ENCODE measurements at regions not wholly inside any gene's neighbourhood (a gene's known extent, or its start where the extent isn't known, plus 50 kb on each side); places are given as distances from the start of the nearest gene placed in this dataset.
"Not testable (repeated sequence)": the region's sequence is repeated elsewhere in the genome, so short reads cannot be mapped to it uniquely, and the experiment has no call there.

GRCh38 chr11:112514011-112514740, 253.5 kb upstream of the PLET1 start:
- peak; percentile 84 for DNase-seq (ENCODE audit: low spot score)

DNA sequence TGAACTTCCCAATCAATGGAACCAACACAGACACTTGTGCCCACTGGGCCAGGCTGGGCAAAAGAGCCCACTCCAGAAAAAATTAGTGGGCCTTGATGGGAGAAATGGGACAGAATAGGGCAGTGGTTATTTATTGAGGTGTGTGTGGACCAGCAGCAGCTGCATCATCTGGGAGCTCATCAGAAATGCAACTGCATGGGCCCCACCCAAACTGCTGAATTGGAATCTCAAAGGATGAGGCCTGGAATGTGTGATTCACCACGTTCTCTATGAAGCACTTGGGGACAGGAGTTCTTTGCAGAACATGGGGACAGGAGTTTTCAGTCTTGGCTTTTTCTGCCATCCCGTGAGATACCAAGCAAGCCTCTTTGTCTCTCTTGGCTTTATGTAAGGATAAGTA, 255.6 kb upstream of the PLET1 start:
- no peak for DNase-seq (ENCODE audit: low spot score)

- no peak for DNase-seq (ENCODE audit: low spot score)
Observed at GRCh38 chr11:112516755-112517154, 256.1 kb upstream of the PLET1 start.

DNA sequence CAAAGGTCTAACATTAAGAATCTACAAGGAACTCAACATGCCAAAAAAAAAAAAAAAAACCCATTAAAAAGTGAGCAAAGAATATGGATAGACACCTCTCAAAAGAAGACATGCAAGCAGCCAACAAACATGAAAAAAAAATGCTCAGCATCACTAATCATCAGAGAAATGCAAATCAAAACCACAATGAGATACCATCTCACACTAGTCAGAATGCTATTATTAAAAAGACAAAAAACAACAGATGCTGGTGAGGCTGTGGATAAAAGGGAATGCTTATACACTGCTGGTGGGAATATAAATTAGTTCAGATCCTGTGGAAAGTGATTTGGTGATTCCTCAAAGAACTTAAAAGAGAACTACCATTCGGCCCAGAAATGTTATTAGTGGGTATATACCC, 257.7 kb upstream of the PLET1 start:
- DNase-seq (ENCODE audit: low spot score) = no peak

GRCh38 chr11:112519751-112520150, 259.1 kb upstream of the PLET1 start:
- no peak for DNase-seq (ENCODE audit: low spot score)

- DNase-seq (ENCODE audit: low spot score) = no peak
Observed at GRCh38 chr11:112520354-112520753, 259.7 kb upstream of the PLET1 start.

- no peak for DNase-seq (ENCODE audit: low spot score)
Observed at GRCh38 chr11:112522536-112522935, 261.9 kb upstream of the PLET1 start.

GRCh38 chr11:112523031-112523430, 262.4 kb upstream of the PLET1 start:
- no peak for DNase-seq (ENCODE audit: low spot score)

- peak; percentile 87 for DNase-seq (ENCODE audit: low spot score)
Observed at GRCh38 chr11:112523477-112523876, 262.8 kb upstream of the PLET1 start.

GRCh38 chr11:112523951-112524350, 263.3 kb upstream of the PLET1 start:
- peak; percentile 49 for DNase-seq (ENCODE audit: low spot score)

GRCh38 chr11:112524798-112525197, 264.1 kb upstream of the PLET1 start:
- peak; percentile 22 for DNase-seq (ENCODE audit: low spot score)

DNA sequence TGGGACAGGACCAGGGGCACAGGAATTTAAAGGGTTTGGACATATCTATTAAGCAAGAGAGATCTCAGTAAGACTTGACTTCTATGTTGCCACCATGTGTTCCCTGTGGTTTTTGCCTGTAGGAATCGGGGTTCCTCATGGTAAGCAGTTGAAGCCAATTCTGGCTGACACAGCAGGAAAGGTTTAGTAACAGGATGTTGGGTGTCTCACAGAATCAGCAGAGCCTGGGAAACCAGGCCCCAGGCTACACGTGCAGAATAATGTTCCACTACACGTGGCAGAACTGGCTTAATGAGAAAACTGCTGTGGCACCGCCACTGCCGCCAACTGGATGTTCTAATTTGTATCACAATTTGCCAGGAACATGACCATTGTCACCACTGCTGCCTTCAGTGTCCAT, 264.6 kb upstream of the PLET1 start:
- peak; percentile 37 for DNase-seq (ENCODE audit: low spot score)

GRCh38 chr11:112525844-112526590, 265.4 kb upstream of the PLET1 start:
- DNase-seq (ENCODE audit: low spot score) = no peak

- DNase-seq (ENCODE audit: low spot score) = no peak
Observed at GRCh38 chr11:112526699-112527416, 266.2 kb upstream of the PLET1 start.

DNA sequence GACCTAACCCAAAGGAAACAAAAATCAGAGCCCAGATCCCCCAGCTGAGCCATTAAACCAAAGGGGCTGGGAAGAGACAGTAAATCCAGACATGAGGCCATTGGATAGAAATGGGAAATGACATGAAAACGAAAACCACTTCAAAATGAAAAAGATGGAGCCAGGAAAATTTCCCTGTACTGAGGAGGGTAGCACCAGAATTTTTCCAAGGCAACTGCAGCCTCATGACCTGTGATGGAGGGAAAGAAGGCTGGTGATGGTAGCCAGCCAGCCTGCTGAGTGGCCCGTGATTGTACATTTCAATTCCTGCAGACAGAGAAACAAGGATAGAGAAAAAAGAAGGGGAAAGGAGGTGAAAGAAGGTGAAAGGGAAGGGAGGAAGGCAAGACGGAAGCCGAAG, 268.4 kb upstream of the PLET1 start:
- DNase-seq (ENCODE audit: low spot score) = no peak

- no peak for DNase-seq (ENCODE audit: low spot score)
Observed at GRCh38 chr11:112532506-112532905, 271.8 kb upstream of the PLET1 start.

GRCh38 chr11:112533682-112534081, 273.0 kb upstream of the PLET1 start:
- DNase-seq (ENCODE audit: low spot score) = no peak

GRCh38 chr11:112534208-112534607, 273.5 kb upstream of the PLET1 start:
- DNase-seq (ENCODE audit: low spot score) = no peak

DNA sequence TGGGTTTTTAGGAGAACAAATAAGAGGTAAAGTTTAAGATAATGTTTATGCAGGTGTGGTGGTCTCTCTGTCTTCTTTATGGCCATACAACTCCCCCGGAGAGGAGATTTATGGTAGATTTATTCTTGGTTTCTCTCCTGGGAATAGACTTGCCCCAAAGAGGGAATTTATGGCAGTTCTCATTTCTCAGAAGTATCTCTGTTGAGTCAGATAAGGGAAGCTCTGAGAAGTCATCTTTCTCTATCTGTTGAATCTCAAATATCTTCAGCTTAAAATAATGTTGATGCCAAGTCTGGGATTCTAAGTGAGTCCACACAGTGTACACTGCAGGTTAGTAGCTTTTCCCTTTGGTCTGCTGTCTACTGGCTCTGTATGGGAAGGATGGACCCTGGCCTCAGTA, 276.4 kb upstream of the PLET1 start:
- no peak for DNase-seq (ENCODE audit: low spot score)

- DNase-seq (ENCODE audit: low spot score) = no peak
Observed at GRCh38 chr11:112537846-112538330, 277.2 kb upstream of the PLET1 start.

DNA sequence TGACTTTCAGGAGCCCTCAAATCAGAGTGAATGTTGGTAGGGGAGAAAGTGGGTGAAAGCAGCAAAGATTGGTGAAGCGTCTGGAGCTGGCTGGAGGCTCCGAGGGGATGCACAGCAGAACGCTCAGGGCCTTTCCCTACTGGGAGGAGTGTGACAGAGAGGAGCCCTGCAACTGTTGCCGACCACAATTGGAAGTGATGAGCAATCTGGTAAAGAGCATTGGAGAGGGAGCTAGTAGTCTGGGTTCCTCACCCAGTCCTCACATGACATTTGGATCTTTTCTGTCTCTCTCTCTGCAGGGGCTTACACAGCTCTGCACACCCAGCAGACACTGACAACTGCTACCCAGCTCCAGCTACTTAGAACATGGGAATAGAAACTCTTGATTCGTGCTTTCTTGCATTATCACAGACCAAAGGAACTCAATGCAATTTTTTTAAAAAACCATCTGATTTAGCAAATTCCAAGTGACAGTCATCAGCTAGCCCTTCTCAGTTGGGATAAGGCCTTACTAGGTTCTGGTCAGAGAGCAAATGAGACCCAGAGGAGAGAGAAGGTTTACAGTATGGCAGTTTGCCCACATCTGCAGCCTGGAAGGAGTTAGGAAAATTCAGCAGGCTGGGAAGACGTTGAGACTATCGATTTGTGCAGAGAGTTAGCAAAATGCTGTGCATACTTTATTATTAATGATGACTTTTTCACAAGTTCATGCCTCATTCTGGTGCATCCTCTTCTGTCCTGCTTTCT, 278.0 kb upstream of the PLET1 start:
- no peak for DNase-seq (ENCODE audit: low spot score)

DNA sequence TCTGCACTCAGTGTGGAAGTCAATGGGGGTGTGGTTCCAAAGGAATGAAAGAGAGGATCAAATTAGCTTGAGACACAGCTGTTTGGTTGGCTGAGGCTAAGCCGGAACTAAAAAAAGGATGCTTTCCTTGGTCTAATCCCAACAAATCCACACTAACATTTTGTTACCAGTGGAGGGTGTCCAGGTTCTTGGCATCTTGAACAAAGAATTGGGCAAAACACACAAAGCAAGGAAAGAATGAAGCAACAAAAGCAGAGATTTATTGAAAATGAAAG, 278.6 kb upstream of the PLET1 start:
- not testable (repeated sequence) for DNase-seq (ENCODE audit: low spot score)

Data from Ammon's horn (tissue), 1 donor.